ENCODE measurements at regions not wholly inside any gene's neighbourhood (a gene's known extent, or its start where the extent isn't known, plus 50 kb on each side); places are given as distances from the start of the nearest gene placed in this dataset.
A peak's percentile ranks its signal among the peaks of the same experiment; 100 is the strongest.
"Not testable (repeated sequence)": the region's sequence is repeated elsewhere in the genome, so short reads cannot be mapped to it uniquely, and the experiment has no call there.

GRCh38 chr16:29578898-29579297 is 72.7 kb upstream of the NPIPB12 start:
- WGBS (ENCODE audit: missing lambda C conversion rate) = 95% methylated on average over 1 of the region's 1 CpG
- CTCF ChIA-PET; H3K4me3 ChIP-seq; ATAC-seq; POLR2A ChIA-PET; H3K4me2 ChIP-seq; H3K4me1 ChIP-seq; H3K9me3 ChIP-seq; DNase-seq (ENCODE audit: low read depth in 1 of 2, low spot score in 1 of 2); H3K27ac ChIP-seq; FAIRE-seq: not testable (repeated sequence)

DNA sequence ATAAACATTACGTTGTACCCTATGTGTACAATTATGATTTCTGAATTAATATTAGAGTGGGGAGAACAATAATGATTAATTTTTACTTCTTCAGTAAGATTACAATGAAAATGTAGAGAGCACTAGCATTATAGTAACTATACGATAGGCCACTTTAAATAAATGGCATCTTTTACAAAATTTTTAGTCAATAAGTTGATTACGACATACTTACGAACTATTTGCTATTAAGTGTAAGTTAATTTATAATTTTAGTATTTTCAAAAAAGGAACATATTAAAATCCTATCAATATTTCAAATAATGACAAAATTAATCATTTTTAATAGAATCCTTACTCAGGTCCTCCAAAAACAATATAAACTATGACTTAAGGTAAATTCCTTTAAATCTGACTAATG is 75.6 kb upstream of the NPIPB12 start:
- H3K4me2 ChIP-seq; FAIRE-seq; H3K4me3 ChIP-seq; H3K4me1 ChIP-seq; H3K27ac ChIP-seq; H3K9me3 ChIP-seq; ATAC-seq; DNase-seq (ENCODE audit: low read depth in 1 of 2, low spot score in 1 of 2); POLR2A ChIA-PET; CTCF ChIA-PET: not testable (repeated sequence)
- 86% methylated on average over 4 of the region's 4 CpGs for WGBS (ENCODE audit: missing lambda C conversion rate)

DNA sequence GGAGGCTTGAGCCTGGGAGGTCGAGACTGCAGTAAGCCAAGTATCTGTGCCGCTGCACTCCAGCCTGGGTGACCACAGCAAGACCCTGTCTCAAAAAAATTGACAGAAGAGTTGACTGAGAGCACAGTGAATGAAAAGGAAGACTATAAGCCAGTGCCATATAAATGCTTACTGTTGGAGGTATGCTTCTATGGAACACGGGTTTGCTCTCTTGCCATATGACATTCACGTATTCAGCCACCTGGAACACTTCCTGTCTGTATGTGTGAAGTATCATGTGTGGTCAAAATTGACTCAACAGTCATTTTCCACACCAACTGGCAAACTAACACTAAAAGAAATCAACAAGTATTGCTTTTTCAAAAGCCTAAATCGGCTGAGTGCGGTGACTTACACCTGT is 71.1 kb upstream of the SPN start:
- H3K4me3 ChIP-seq; CTCF ChIA-PET; H3K27ac ChIP-seq; DNase-seq (ENCODE audit: low read depth in 1 of 2, low spot score in 1 of 2); H3K4me2 ChIP-seq; POLR2A ChIA-PET; H3K4me1 ChIP-seq; ATAC-seq; H3K9me3 ChIP-seq; FAIRE-seq: not testable (repeated sequence)
- WGBS (ENCODE audit: missing lambda C conversion rate) = 88% methylated on average over 5 of the region's 6 CpGs

DNA sequence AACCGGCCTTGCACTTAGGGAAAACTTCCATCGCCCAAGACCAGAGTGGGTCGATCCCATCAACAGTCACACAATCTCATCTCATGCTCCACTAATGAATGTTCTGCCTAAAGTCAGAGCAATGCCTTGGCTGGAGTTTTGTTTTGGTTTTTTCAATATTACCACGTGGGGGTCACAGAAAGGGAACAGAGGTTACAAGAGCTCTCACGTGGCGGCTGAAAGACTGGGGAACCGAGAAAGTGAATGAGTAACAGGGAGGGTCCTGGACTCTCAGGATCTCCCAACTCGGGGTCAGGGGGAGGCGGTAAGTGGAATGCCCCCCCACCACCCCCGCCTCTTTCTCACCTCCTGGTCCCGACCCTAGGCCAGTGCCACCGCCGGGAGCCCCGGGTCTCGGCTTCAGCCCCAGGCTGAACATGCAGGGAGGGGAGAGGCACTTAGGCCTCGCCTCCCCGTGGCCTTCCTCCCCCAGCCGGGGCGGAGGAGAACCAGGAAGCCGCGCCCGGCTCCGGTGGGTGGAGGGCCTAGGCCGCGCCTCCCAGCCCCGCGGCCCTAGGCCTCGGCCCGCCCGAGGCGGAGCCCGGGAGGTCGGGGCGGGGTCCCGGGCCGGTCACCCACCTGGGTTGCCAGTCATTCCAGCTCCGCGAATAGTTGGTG is 68.7 kb upstream of the SPN start:
- POLR2A ChIA-PET, FAIRE-seq, H3K9me3 ChIP-seq: not testable (repeated sequence)
- Histone ChIP-seq H3K4me1 (peaks cover 20% of the 10 kb centered on the region), H3K4me2 (peak overlapping the region; percentile 65), H3K27ac (peak overlapping the region; percentile 79 to 97), H3K4me3 (peak overlapping the region; percentile 44)
- peak; percentile 87 for ATAC-seq
- DNase-seq (ENCODE audit: low read depth in 1 of 2, low spot score in 1 of 2) = peak; percentile 16 to 83
- WGBS (ENCODE audit: missing lambda C conversion rate) = under 1% methylated on average over 10 of the region's 38 CpGs
- peak; percentile 51 for TF ChIP-seq USF2 (IDR thresholded peaks at IDR 0.05)
- 0 out of 2 replicates have a peak, but pooled peaks have one; percentile 28 for TF ChIP-seq MAX (IDR thresholded peaks at IDR 0.05)
- TF ChIP-seq JUN (IDR thresholded peaks at IDR 0.05) = 0 out of 5 replicates have a peak, but pooled peaks of 1 of the 2 experiments have one; percentile 19
- CTCF ChIA-PET = interaction anchor here (0.6 kb wide), 1 partner anchor 1583 kb away, joined by 3 read pairs; no protein-coding TSS in a partner anchor

DNA sequence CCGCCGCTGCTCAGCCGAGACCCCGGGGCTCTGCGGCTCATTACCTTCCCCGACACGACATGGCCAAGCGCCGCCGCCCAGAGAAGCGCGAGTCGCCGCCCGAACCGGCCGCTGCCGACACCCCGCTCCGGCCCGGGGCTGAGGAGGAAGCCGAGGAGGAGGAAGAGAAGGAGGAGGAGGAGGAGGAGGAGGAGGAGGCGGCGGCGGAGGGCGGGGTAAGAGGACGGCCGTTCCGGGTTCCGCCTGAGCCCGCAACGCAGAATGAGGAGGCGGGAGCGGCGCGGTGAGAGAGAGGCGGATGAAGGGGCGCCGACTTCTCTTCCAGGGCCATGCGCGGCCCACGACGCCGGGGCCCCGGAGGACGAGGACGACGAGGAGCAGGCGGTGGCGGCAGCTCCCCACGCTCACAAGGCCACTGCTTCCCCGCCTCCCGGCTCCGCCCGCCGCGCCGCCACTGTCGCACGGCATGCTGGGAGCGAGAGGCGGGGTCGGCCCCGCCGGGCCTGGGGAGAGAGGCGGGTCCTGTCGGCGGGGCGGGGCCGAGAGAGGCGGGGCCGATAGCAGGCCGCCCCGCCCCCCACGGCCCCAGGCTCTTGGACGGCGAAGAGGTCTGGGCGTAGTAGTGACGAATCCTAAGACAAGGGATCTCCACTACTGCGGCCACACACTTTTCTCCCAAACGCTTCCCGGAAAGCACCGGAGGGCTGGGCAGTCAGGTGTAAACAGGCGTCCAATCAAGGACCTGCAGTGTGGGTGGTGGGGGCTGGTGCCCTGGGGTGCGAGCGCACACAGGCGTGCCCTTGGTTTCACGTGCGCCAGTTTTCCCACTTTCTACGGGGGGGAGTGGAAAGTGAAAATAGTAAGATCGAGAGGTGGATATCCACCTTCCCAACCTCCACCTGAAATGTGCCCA is 67.9 kb upstream of the SPN start:
- FAIRE-seq, H3K9me3 ChIP-seq, POLR2A ChIA-PET: not testable (repeated sequence)
- Histone ChIP-seq H3K4me2 (peak overlapping the region; percentile 65), H3K27ac (peak overlapping the region; percentile 79 to 97), H3K4me3 (peak overlapping the region; percentile 44), H3K4me1 (peaks cover 28% of the 10 kb centered on the region)
- DNase-seq (ENCODE audit: low read depth in 1 of 2, low spot score in 1 of 2) (peak; percentile 71 to 96), ATAC-seq (peak; percentile 88 to 90)
- CTCF ChIA-PET = interaction anchor here (0.6 kb wide), 1 partner anchor 1582 kb away, joined by 3 read pairs; no protein-coding TSS in a partner anchor
- TF ChIP-seq, protein P1, sequence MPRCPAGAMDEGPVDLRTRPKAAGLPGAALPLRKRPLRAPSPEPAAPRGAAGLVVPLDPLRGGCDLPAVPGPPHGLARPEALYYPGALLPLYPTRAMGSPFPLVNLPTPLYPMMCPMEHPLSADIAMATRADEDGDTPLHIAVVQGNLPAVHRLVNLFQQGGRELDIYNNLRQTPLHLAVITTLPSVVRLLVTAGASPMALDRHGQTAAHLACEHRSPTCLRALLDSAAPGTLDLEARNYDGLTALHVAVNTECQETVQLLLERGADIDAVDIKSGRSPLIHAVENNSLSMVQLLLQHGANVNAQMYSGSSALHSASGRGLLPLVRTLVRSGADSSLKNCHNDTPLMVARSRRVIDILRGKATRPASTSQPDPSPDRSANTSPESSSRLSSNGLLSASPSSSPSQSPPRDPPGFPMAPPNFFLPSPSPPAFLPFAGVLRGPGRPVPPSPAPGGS (IDR thresholded peaks at IDR 0.05) = 0 out of 3 replicates have a peak, but pooled peaks have one; percentile 42
- TF ChIP-seq PHF8 (IDR thresholded peaks at IDR 0.05; ENCODE audit: borderline replicate concordance, low read depth) (peak; percentile 67; the same call in 1 of the 2 replicates), JUN (IDR thresholded peaks at IDR 0.05) (peak; percentile 72 to 73; a peak in 3 of 5 replicates), BHLHE40 (IDR thresholded peaks at IDR 0.05; ENCODE audit: low read depth, low read length) (0 out of 2 replicates have a peak, but pooled peaks have one; percentile 52), USF2 (IDR thresholded peaks at IDR 0.05) (peak; percentile 75), E2F6 (IDR thresholded peaks at IDR 0.05; ENCODE audit: borderline replicate concordance, low read depth) (peak; percentile 53), TFCP2L1 (CRISPR knock-in tag; IDR thresholded peaks at IDR 0.05) (0 out of 2 replicates have a peak, but pooled peaks have one; percentile 65), POLR2A (IDR thresholded peaks at IDR 0.05; ENCODE audit: low read length) (peak; percentile 64), MAX (IDR thresholded peaks at IDR 0.05) (peak; percentile 51; the same call in 1 of the 2 replicates)
- 1% methylated on average over 40 of the region's 91 CpGs for WGBS (ENCODE audit: missing lambda C conversion rate)

GRCh38 chr16:29597030-29597429 is 66.0 kb upstream of the SPN start:
- Histone ChIP-seq H3K4me1 (peaks cover 46% of the 10 kb centered on the region), H3K27ac (peak overlapping the region in 1 of 2 experiments; percentile 54; a peak in 2 of 6 replicates)
- DNase-seq (ENCODE audit: low read depth in 1 of 2, low spot score in 1 of 2); H3K4me3 ChIP-seq; H3K4me2 ChIP-seq; ATAC-seq; FAIRE-seq; H3K9me3 ChIP-seq; CTCF ChIA-PET; POLR2A ChIA-PET: not testable (repeated sequence)
- WGBS (ENCODE audit: missing lambda C conversion rate) = 91% methylated on average over 7 of the region's 7 CpGs
